Breast epithelium (tissue), 3 donors: ENCODE measurements at regions not wholly inside any gene's neighbourhood (a gene's known extent, or its start where the extent isn't known, plus 50 kb on each side); places are given as distances from the start of the nearest gene placed in this dataset.

Experiments
- CTCF ChIP-seq, 3 donors: fragments of 450-650 bp; IDR thresholded peaks; one replicate each; pipeline ENCODE4 v1.5.1; 2016 to 2017; ENCODE audit warnings: antibody characterized with exemption in 3 of 3, mild to moderate bottlenecking in 3 of 3, moderate library complexity in 3 of 3
- POLR2A ChIP-seq: fragments of 450-650 bp; IDR thresholded peaks from one replicate; pipeline ENCODE4 v1.6.1; 2016; ENCODE audit warnings: antibody characterized with exemption, mild to moderate bottlenecking, moderate library complexity
- POLR2AphosphoS5 ChIP-seq, 3 donors: sonication (generic); formaldehyde crosslinking; IDR thresholded peaks; one replicate each; pipeline ENCODE4 v1.6.1; 2017; ENCODE audit warnings: antibody characterized with exemption in 3 of 3

GRCh38 chr6:12232821-12233220, 57.3 kb upstream of the EDN1 start:
- TF ChIP-seq POLR2AphosphoS5 (IDR thresholded peaks at IDR 0.05) (no peak), CTCF (IDR thresholded peaks at IDR 0.05) (no peak), POLR2A (no peak)
